ENCODE measurements at regions not wholly inside any gene's neighbourhood (a gene's known extent, or its start where the extent isn't known, plus 50 kb on each side); places are given as distances from the start of the nearest gene placed in this dataset.

GRCh38 chr7:46886669-46887374, 695.1 kb downstream of the TNS3 start:
- no peak overlapping the region for H3K56ac ChIP-seq (ENCODE audit: extremely low read depth, insufficient read depth, low read length)
- no peak overlapping the region for H2AK5ac ChIP-seq (ENCODE audit: low read depth, low read length)
- H2BK120ac ChIP-seq (ENCODE audit: low read depth, low read length) = no peak overlapping the region
- no peak overlapping the region for H2AFZ ChIP-seq (replicated peaks; ENCODE audit: low read length, poor library complexity)
- H2BK20ac ChIP-seq (ENCODE audit: low read depth, low read length) = no peak overlapping the region
- no peak overlapping the region for H3K4ac ChIP-seq (ENCODE audit: low read depth, low read length)
- H3K14ac ChIP-seq (replicated peaks; ENCODE audit: low read depth, low read length) = no peak overlapping the region
- H3K27me3 ChIP-seq (ENCODE audit: control insufficient read depth, insufficient read depth, low read length) = no peaks in the 10 kb centered on the region; the same call in 1 of the 2 replicates
- no peak overlapping the region for H3K18ac ChIP-seq (ENCODE audit: low read depth, low read length)
- H4K91ac ChIP-seq (ENCODE audit: insufficient read depth, low read depth, low read length) = no peak overlapping the region
- H3K4me2 ChIP-seq (ENCODE audit: low read depth, low read length) = no peak overlapping the region
- no peak overlapping the region for H3K4me3 ChIP-seq (ENCODE audit: insufficient read depth, low read depth, low read length)
- H2AK9ac ChIP-seq (replicated peaks; ENCODE audit: low read depth, low read length, poor library complexity) = no peak overlapping the region
- H4K20me1 ChIP-seq (ENCODE audit: insufficient read depth, low read length) = no peaks in the 10 kb centered on the region
- ChIA-PET POLR2A (ENCODE audit: unreplicated experiment) (no interaction called here), CTCF (interaction anchor here (0.7 kb wide), 1 partner anchor 64 kb away, joined by 3 read pairs; no protein-coding TSS in a partner anchor)
- in situ Hi-C loops (cut with MboI; ENCODE audit: low sequenced_read_pairs) = no loop called here
- TF ChIP-seq RAD21 (IDR thresholded peaks at IDR 0.05; ENCODE audit: low read length) (no peak), CEBPB (IDR thresholded peaks at IDR 0.05; ENCODE audit: low read depth, low read length) (peak; percentile 75)
- H3K9ac ChIP-seq (ENCODE audit: low read depth, low read length) = no peak overlapping the region
- peaks cover 8% of the 10 kb centered on the region; the same call in 1 of the 2 replicates for H3K9me3 ChIP-seq (ENCODE audit: control insufficient read depth, insufficient read depth, low read length)
- no peak overlapping the region for H4K5ac ChIP-seq (ENCODE audit: low read depth, low read length)
- no peaks in the 10 kb centered on the region for H3K79me1 ChIP-seq (ENCODE audit: low read depth in 1 of 2, low read length in 2 of 2)
- no peaks in the 10 kb centered on the region for H3K36me3 ChIP-seq (ENCODE audit: control insufficient read depth, insufficient read depth, low read length)
- no CpG with 5 or more reads among the region's 8 CpGs for WGBS, 2 experiments (ENCODE audit: extremely low coverage in 2 of 2, insufficient read length in 1 of 2)
- H3K23ac ChIP-seq (ENCODE audit: low read depth, low read length) = no peak overlapping the region
- no peak overlapping the region for H3K27ac ChIP-seq (ENCODE audit: insufficient read depth, low read length)
- DNase-seq (no peak), ATAC-seq (ENCODE audit: low read depth) (no peak)
- H3K4me1 ChIP-seq (ENCODE audit: control insufficient read depth, insufficient read depth, low read length) = no peaks in the 10 kb centered on the region
- no peak overlapping the region for H2BK5ac ChIP-seq (ENCODE audit: low read depth, low read length, poor library complexity, severe bottlenecking)
- dilution Hi-C loops (cut with HindIII; ENCODE audit: low sequenced_read_pairs, unreplicated experiment) = no loop called here
- BruUV-seq (replicated peaks) = no TSS peak
- no peak overlapping the region for H4K8ac ChIP-seq (ENCODE audit: low read depth in 2 of 2, low read length in 2 of 2)
- intact Hi-C loops (cut with micrococcal nuclease) = no loop called here
- no peaks in the 10 kb centered on the region for H3K9me1 ChIP-seq (ENCODE audit: insufficient read depth, low read length)
- H2BK15ac ChIP-seq (ENCODE audit: low read depth, low read length) = no peak overlapping the region

Measured in IMR-90 (cell line).